ENCODE measurements at regions not wholly inside any gene's neighbourhood (a gene's known extent, or its start where the extent isn't known, plus 50 kb on each side); places are given as distances from the start of the nearest gene placed in this dataset.

DNA sequence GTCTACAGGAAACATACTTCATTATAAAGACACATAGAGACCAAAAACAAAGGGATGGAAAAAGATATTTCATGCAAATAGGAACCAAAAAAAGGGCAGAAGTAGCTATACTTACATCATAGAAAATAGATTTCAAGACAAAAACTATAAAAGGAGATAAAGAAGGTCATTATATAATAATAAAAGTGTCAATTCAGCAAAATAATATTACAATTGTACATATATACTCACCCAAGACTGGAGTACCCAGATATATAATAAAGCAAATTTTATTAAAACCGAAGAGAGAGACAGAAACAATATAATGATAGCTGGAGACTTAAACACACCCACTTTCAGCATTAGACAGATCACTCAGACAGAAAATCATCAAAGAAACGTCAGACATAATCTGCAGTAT is 546.3 kb downstream of the PRDM9 start:
- no peaks in the 10 kb centered on the region for H3K9me3 Mint-ChIP-seq
- no peak overlapping the region for H3K4me3 Mint-ChIP-seq
- no peak overlapping the region for H3K27ac Mint-ChIP-seq
- no peaks in the 10 kb centered on the region for H3K36me3 Mint-ChIP-seq
- H3K4me1 Mint-ChIP-seq (ENCODE audit: unreplicated experiment): no peaks in the 10 kb centered on the region
- TF ChIP-seq, protein P1, sequence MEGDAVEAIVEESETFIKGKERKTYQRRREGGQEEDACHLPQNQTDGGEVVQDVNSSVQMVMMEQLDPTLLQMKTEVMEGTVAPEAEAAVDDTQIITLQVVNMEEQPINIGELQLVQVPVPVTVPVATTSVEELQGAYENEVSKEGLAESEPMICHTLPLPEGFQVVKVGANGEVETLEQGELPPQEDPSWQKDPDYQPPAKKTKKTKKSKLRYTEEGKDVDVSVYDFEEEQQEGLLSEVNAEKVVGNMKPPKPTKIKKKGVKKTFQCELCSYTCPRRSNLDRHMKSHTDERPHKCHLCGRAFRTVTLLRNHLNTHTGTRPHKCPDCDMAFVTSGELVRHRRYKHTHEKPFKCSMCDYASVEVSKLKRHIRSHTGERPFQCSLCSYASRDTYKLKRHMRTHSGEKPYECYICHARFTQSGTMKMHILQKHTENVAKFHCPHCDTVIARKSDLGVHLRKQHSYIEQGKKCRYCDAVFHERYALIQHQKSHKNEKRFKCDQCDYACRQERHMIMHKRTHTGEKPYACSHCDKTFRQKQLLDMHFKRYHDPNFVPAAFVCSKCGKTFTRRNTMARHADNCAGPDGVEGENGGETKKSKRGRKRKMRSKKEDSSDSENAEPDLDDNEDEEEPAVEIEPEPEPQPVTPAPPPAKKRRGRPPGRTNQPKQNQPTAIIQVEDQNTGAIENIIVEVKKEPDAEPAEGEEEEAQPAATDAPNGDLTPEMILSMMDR (conservative IDR thresholded peaks at IDR 0.05): no peak
- DNase-seq (ENCODE audit: extremely low spot score, unreplicated experiment): no peak
- no peaks in the 10 kb centered on the region for H3K27me3 Mint-ChIP-seq

DNA sequence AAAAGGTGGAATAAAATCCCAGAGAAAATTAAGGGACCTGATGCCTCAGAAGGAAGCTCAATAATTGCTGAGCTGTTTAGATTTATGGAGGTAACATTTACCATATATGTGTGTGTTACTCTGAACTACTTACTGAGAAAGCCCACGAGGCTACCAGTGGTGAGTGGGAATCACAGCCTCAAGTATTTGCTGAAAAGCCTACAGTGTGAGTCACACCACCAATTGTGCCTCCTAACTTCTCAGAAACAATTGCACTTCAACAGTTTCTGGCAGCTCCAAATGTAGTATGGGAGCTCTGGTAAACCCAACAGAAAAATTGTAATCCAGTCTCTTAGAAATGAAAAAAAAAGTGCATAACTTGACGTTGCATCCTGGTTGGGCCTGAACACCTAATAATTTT is 551.6 kb downstream of the PRDM9 start:
- Mint-ChIP-seq H3K4me3 (no peak overlapping the region), H3K27ac (no peak overlapping the region), H3K4me1 (ENCODE audit: unreplicated experiment) (no peaks in the 10 kb centered on the region), H3K36me3 (no peaks in the 10 kb centered on the region), H3K27me3 (no peaks in the 10 kb centered on the region), H3K9me3 (no peaks in the 10 kb centered on the region)
- no peak for DNase-seq (ENCODE audit: extremely low spot score, unreplicated experiment)
- TF ChIP-seq, protein P1 (conservative IDR thresholded peaks at IDR 0.05): no peak

DNA sequence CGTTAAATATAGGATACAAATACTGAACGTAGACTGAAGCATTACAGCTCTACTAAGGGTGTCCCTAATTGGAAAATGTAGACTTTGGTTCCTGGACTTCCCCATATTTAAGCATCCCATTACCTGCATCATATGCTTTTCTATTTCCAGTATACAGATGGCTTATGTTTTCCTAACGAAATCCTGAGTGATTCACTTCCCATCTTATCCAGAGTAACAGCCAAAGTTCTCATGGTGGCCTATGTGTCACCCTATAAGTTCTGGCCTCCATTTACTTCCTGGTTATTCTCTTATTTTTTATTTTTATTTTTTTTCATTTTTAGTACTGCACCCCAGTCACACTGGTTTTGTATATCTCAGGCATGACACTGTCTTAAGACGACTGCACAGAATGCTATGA is 552.3 kb downstream of the PRDM9 start:
- no peaks in the 10 kb centered on the region for H3K36me3 Mint-ChIP-seq
- DNase-seq (ENCODE audit: extremely low spot score, unreplicated experiment): no peak
- no peak overlapping the region for H3K4me3 Mint-ChIP-seq
- no peak overlapping the region for H3K27ac Mint-ChIP-seq
- TF ChIP-seq, protein P1 (conservative IDR thresholded peaks at IDR 0.05): no peak
- no peaks in the 10 kb centered on the region for H3K27me3 Mint-ChIP-seq
- no peaks in the 10 kb centered on the region for H3K4me1 Mint-ChIP-seq (ENCODE audit: unreplicated experiment)
- no peaks in the 10 kb centered on the region for H3K9me3 Mint-ChIP-seq

DNA sequence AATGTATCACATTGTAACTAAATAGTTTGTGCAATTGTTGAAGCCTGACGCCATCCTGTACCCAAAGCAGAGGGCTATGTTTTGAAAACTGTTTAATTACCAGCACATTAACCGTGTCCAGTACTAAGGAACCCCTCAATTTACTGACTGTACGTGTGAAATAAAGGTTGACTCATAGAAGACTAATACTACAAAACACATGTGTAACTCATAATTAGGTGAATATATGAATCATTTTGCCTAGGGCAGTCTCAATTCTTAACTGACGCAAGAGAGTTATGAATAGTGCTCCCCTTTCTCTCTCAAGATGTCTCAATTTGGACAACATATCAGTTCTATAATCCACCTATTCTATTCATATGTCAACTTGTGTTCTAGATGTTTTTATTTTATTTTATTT is 558.4 kb downstream of the PRDM9 start:
- no peak overlapping the region for H3K4me3 Mint-ChIP-seq
- no peaks in the 10 kb centered on the region for H3K27me3 Mint-ChIP-seq
- TF ChIP-seq, protein P1 (conservative IDR thresholded peaks at IDR 0.05): no peak
- no peaks in the 10 kb centered on the region for H3K36me3 Mint-ChIP-seq
- H3K4me1 Mint-ChIP-seq (ENCODE audit: unreplicated experiment): no peaks in the 10 kb centered on the region
- H3K9me3 Mint-ChIP-seq: no peaks in the 10 kb centered on the region
- H3K27ac Mint-ChIP-seq: no peak overlapping the region
- no peak for DNase-seq (ENCODE audit: extremely low spot score, unreplicated experiment)

DNA sequence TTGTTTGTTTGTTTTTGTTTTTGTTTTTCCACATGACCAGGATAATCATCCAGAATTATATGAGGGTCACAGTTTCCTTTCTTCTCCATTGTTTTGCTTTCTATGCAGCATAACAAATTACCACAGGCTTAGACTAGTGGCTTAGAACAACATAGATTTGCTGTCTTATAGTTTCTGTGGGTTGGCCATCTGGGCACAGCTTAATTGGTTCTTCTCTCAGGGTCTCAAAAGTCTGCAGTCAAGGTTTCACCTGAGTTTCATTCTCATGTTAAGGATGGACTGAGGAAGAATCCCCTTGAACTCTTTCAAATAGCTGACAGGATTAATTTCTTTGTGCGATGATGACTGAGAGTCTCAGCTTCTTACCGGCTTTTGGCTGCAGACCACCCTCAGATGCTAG is 559.8 kb downstream of the PRDM9 start:
- Mint-ChIP-seq H3K36me3 (no peaks in the 10 kb centered on the region), H3K4me3 (no peak overlapping the region), H3K27ac (no peak overlapping the region), H3K4me1 (ENCODE audit: unreplicated experiment) (no peaks in the 10 kb centered on the region), H3K9me3 (no peaks in the 10 kb centered on the region), H3K27me3 (no peaks in the 10 kb centered on the region)
- no peak for DNase-seq (ENCODE audit: extremely low spot score, unreplicated experiment)
- TF ChIP-seq, protein P1 (conservative IDR thresholded peaks at IDR 0.05): no peak

DNA sequence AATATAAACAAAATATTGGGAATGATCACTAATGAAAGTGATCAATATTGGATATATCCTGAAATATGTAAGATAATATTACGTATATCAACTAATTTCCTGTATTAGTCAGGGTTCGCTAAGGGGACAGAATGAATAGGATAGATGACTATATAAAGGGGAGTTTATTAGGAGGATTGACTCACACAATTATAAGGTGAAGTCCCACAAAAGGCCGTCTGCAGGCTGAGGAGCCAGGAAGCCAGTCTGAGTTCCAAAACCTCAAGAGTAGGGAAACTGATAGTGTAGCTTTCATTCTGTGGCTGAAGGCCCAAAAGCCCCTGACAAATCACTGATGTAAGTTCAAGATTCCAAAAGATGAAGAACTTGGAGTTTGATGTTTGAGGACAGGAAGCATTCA is 561.1 kb downstream of the PRDM9 start:
- Mint-ChIP-seq H3K36me3 (no peaks in the 10 kb centered on the region), H3K27me3 (no peaks in the 10 kb centered on the region), H3K4me1 (ENCODE audit: unreplicated experiment) (no peaks in the 10 kb centered on the region), H3K27ac (no peak overlapping the region), H3K9me3 (no peaks in the 10 kb centered on the region), H3K4me3 (no peak overlapping the region)
- DNase-seq (ENCODE audit: extremely low spot score, unreplicated experiment): no peak
- TF ChIP-seq, protein P1 (conservative IDR thresholded peaks at IDR 0.05): no peak

Data from type B pancreatic cell (in vitro differentiated cells).